C4-2B (cell line): ENCODE measurements at regions not wholly inside any gene's neighbourhood (a gene's known extent, or its start where the extent isn't known, plus 50 kb on each side); places are given as distances from the start of the nearest gene placed in this dataset.

Source experiments
- CTCF ChIP-seq: fragments of 450-650 bp; conservative IDR thresholded peaks from 2 replicates; pipeline ENCODE4 v1.5.1; 2017; ENCODE audit warnings: mild to moderate bottlenecking
- ZFX ChIP-seq: fragments of 450-650 bp; IDR thresholded peaks from 2 replicates; pipeline ENCODE4 v1.6.1; 2017

DNA sequence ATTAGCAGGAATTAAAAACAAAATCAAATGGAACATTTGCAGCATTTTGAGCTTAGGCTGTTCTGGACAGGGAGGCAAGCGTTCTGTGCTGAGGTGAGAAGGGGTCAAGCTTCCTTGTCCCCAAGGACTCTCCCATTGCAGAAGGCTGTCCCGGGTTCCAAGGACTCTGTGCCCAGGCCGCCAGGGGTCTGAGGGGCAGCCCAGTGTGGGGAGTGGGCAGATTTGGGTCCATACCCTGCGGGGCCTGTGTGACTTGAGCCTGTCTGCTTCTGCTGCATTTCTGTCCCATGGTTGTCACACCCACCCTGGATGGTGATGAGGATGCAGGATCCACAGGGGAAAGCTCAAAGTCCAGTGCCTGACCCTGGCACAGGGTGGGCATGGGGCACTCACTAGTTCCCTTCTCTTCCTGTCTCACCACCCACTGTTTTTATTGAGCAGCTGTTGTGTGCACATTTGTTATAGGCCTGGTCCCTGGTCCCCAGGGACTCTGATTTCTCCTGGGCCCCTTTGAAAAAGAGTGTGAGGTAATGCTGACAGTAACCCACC lies 211.4 kb upstream of the HS6ST1 start:
- TF ChIP-seq CTCF, result no peak
- no peak for TF ChIP-seq ZFX
